ENCODE measurements at regions not wholly inside any gene's neighbourhood (a gene's known extent, or its start where the extent isn't known, plus 50 kb on each side); places are given as distances from the start of the nearest gene placed in this dataset.

- no peak for TF ChIP-seq POLR2A (IDR thresholded peaks at IDR 0.05; ENCODE audit: low read length)
- no peak for TF ChIP-seq GATA1 (IDR thresholded peaks at IDR 0.05; ENCODE audit: low read depth, low read length)
Measured at GRCh38 chr2:106963156-106963555, 77.2 kb upstream of the ST6GAL2 start.

Data from erythroblast (primary cell).